Cardiac muscle cell (in vitro differentiated cells and primary cell): ENCODE measurements at regions not wholly inside any gene's neighbourhood (a gene's known extent, or its start where the extent isn't known, plus 50 kb on each side); places are given as distances from the start of the nearest gene placed in this dataset.

ENCODE experiments used
- DNase-seq, 2 donors: peaks; one replicate each; pipeline versions ENCODE4 v3.0.0 to v3.0.0-alpha.2; 2010 to 2017; ENCODE audit warnings: low read depth in 1 of 2, low spot score in 1 of 2
- H3K27ac ChIP-seq: fragments of 200-600 bp; sonication (generic); 2 replicates; pipeline ENCODE4 v1.5.1; 2016
- H3K27me3 ChIP-seq: fragments of 200-600 bp; sonication (generic); 2 replicates; pipeline ENCODE4 v1.6.0; 2016; ENCODE audit warnings: control low read depth
- H3K36me3 ChIP-seq: fragments of 200-600 bp; sonication (generic); 2 replicates; pipeline ENCODE4 v1.5.1; 2016; ENCODE audit warnings: control low read depth
- H3K4me1 ChIP-seq: fragments of 200-600 bp; sonication (generic); 2 replicates; pipeline ENCODE4 v1.8.1; 2017; ENCODE audit warnings: low read depth, mild to moderate bottlenecking, mixed run types
- H3K4me3 ChIP-seq: fragments of 200-600 bp; sonication (generic); 2 replicates; pipeline ENCODE4 v1.5.1; 2016; ENCODE audit warnings: mild to moderate bottlenecking
- H3K9me3 ChIP-seq: fragments of 200-600 bp; sonication (generic); 2 replicates; pipeline ENCODE4 v1.5.1; 2017; ENCODE audit warnings: low read depth, mild to moderate bottlenecking, control low read depth
- CTCF ChIP-seq: IDR thresholded peaks from 2 replicates; pipeline ENCODE4 v1.5.1; 2012; ENCODE audit warnings: low read depth, mild to moderate bottlenecking, low read length

- H3K4me1 ChIP-seq = no peaks in the 10 kb centered on the region
- no peak overlapping the region for H3K27ac ChIP-seq
- no peak for DNase-seq
- no peaks in the 10 kb centered on the region for H3K9me3 ChIP-seq
- H3K27me3 ChIP-seq = no peaks in the 10 kb centered on the region
- no peaks in the 10 kb centered on the region for H3K36me3 ChIP-seq
- TF ChIP-seq CTCF = no peak
- no peak overlapping the region for H3K4me3 ChIP-seq
These were observed 284.5 kb upstream of the POU5F2 start for GRCh38 chr5:94025788-94026473.

GRCh38 chr5:94024620-94025019 lies 283.2 kb upstream of the POU5F2 start:
- Histone ChIP-seq H3K9me3 (no peaks in the 10 kb centered on the region), H3K27ac (no peak overlapping the region), H3K36me3 (no peaks in the 10 kb centered on the region), H3K4me1 (no peaks in the 10 kb centered on the region), H3K27me3 (no peaks in the 10 kb centered on the region), H3K4me3 (no peak overlapping the region)
- TF ChIP-seq CTCF = no peak
- DNase-seq = no peak

- peak in 1 of 2 donors; percentile 6 for DNase-seq
- Histone ChIP-seq H3K36me3 (no peaks in the 10 kb centered on the region), H3K4me3 (no peak overlapping the region), H3K27me3 (no peaks in the 10 kb centered on the region), H3K9me3 (no peaks in the 10 kb centered on the region), H3K27ac (no peak overlapping the region), H3K4me1 (no peaks in the 10 kb centered on the region)
- TF ChIP-seq CTCF = no peak
These were observed 282.7 kb upstream of the POU5F2 start for GRCh38 chr5:94024101-94024500.

GRCh38 chr5:94021246-94021645 lies 279.8 kb upstream of the POU5F2 start:
- Histone ChIP-seq H3K27ac (no peak overlapping the region), H3K36me3 (no peaks in the 10 kb centered on the region), H3K9me3 (no peaks in the 10 kb centered on the region), H3K4me1 (no peaks in the 10 kb centered on the region), H3K27me3 (no peaks in the 10 kb centered on the region), H3K4me3 (no peak overlapping the region)
- DNase-seq = peak in 1 of 2 donors; percentile 29
- TF ChIP-seq CTCF = no peak

- peak in 1 of 2 donors; percentile 11 for DNase-seq
- Histone ChIP-seq H3K27me3 (no peaks in the 10 kb centered on the region), H3K4me1 (no peaks in the 10 kb centered on the region), H3K36me3 (no peaks in the 10 kb centered on the region), H3K4me3 (no peak overlapping the region), H3K27ac (no peak overlapping the region), H3K9me3 (no peaks in the 10 kb centered on the region)
- no peak for TF ChIP-seq CTCF
These were observed 276.2 kb upstream of the POU5F2 start for GRCh38 chr5:94017579-94017978.
